ENCODE measurements at regions not wholly inside any gene's neighbourhood (a gene's known extent, or its start where the extent isn't known, plus 50 kb on each side); places are given as distances from the start of the nearest gene placed in this dataset.
A peak's percentile ranks its signal among the peaks of the same experiment; 100 is the strongest.

DNA sequence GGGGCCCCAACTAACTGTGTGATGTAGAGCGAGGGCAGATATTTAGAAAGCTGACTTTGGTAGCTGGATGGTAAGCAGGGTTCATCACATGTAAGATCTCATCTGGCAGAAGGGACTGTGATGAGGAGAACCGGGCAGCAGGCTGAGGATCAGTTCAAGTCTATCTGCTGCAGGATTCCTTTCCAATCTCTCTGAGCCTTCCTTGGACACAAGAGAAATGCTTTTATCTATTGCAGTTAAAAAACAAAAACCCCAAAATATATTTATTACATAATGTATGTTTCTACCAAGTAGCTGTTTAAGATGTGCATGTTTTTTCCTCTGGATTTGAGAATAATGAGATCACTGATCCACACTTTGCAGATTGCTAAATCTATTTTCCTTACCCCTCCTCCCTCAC lies 411.5 kb downstream of the RAP2B start:
- no peak for DNase-seq (ENCODE audit: low spot score)
- in situ Hi-C loops (cut with HindIII; ENCODE audit: low sequenced_read_pairs), result no loop called here

DNA sequence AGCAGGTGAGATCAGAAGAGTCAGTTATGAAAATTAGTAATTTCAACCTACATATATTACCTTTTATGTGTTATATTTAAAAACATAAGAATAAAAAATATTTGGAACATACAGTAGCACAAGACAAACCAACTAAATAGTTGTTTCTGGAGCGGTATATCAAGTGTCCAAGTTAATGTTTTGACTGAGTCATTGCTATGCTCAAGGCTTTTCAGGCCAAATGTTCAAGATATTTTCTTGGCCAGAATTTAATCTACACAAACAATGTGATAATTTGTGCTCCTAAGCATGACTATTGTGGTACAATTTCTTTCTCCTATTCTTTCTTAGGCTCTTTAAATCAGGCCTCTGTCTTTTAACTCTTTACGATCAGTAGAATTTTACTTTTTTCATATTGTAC lies 412.4 kb downstream of the RAP2B start:
- DNase-seq (ENCODE audit: low spot score), result no peak

DNA sequence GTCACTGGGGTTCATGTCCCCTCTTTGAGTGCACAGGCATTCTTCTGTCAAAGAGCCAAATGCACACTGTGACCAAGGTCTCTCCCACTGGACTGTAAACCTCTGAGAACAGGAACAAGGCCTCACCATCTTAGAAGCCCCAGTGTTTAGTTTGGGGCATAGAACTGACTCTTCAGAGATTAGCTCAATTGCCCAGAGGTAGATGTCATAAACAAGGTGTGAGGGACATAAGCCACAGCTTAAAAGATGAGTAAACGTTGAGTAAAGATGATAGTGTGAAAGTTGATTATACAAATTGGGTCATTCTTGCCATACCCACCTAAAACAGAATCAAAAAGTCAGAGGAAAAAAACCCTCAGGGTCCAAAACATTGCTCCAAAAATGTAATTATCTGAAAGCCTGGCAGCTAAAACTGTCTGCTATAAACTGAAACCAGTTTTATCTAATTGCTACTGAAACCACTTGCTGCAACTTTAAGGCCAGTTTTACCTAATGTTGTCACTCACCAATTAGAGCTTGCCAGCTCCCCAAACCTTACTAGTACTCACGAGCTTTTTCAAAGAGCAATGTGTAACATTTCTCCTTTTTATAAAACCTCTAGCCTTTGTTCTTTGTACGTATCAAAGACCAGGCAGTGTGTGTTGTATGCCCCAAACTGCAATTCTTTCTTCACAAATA lies 415.2 kb downstream of the RAP2B start:
- no peak for DNase-seq (ENCODE audit: low spot score)
- in situ Hi-C loops (cut with HindIII; ENCODE audit: low sequenced_read_pairs), result no loop called here

More for the DNA sequence above, 412.4 kb downstream of the RAP2B start:
- in situ Hi-C loops (cut with HindIII; ENCODE audit: low sequenced_read_pairs), result no loop called here

- in situ Hi-C loops (cut with HindIII; ENCODE audit: low sequenced_read_pairs), result no loop called here
These were observed 416.0 kb downstream of the RAP2B start for GRCh38 chr3:153578046-153578445.

DNA sequence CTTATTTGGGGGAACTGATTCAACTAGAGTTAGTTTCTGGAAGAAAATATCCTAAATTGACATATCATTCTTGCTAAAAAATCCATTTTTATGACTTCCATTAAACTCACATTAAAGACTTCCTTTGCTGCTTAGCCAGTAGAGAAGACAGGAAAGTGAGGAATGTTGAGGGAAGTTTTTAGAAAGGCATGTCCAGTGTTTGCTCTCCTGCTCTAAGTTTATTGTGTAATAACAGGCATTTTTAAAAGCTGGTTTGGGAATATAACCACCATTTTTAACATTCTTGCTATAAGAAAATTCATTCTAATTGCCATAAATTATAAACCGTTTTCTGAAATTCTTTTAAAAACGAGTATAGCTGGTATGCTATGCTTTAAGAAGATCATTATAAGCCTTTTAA lies 428.0 kb downstream of the RAP2B start:
- DNase-seq (ENCODE audit: low spot score), result no peak

More at GRCh38 chr3:153578046-153578445, 416.0 kb downstream of the RAP2B start:
- no peak for DNase-seq (ENCODE audit: low spot score)

DNA sequence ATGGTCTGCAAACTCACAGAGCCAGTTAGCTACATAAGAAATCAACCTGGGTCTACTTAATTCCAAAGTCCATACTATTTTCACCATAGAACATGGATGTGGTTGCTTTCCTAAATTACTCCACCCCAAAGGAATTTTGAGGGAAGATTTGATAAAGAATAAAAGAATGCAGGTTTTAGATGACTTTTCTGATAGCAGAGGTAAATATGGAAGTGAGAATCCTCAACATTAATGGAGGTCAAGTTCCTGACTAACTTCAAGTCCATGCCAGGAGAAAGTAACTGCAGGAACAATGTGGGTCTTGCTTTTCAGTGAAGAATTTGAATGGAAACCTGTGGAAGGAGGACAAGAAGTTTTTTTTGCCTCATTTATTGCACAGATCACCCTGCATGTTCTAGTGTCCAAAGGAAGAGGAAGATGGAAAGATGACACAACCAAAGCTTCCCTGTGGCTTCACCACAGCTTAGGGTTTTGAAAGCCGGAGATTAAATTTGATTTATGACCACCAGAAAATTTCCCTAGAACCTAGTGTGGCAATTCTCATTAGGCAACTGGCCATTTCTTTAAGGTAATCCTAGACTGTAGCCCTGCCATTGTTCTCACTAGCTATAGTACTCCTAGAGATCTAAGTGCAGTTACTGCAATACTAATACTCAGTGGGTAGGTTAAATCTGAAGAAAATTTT lies 429.7 kb downstream of the RAP2B start:
- in situ Hi-C loops (cut with HindIII; ENCODE audit: low sequenced_read_pairs), result no loop called here
- DNase-seq (ENCODE audit: low spot score), result no peak

More for the DNA sequence above, 428.0 kb downstream of the RAP2B start:
- in situ Hi-C loops (cut with HindIII; ENCODE audit: low sequenced_read_pairs), result no loop called here

DNA sequence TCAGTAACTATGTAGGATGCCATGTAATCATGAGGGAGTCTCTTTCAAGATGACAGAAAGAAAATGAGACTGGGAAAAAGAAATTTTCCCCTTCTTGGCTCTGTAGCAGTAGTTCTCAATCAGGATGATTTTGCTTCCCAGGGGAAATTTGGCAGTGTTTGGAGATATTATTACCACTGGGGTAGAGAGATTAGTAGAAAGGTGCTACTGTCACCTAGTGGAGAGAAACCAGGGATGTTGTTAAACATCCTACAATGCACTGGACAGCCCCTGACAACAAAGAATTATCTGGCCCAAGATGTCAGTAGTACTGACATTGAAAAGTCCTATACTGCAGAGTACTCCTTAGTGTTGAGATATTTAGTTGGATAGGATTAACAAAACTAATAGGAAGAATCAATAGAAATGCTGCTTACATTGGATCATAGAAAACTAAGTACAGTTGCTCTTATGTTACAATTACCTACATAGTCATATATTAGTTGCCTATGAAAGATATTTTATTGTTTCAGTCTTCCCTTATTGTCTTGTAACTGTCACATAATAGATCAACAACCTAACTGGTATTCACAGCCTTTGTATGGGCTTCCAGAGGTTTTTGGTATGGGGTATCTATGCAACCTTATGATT lies 433.3 kb downstream of the RAP2B start:
- peak; percentile 5 for DNase-seq (ENCODE audit: low spot score)
- in situ Hi-C loops (cut with HindIII; ENCODE audit: low sequenced_read_pairs), result no loop called here

DNA sequence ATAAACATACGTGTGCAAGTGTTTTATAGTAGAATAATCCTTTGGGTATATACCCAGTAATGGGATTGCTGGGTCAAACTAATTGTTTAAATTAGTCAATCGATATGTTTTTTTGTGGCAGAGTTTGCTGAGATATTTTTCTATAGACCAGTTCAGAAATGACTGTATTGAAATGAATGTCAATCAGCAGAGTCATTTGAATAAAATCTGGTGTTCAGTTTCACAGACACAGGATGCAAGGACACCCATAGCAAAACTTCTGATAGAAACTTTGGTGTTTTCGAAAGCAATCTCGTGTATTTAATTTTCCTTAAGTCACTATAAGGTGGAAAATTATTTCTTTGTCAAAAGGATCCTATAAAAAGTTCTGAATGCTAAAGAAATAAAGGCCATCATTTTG lies 434.4 kb downstream of the RAP2B start:
- DNase-seq (ENCODE audit: low spot score), result no peak
- in situ Hi-C loops (cut with HindIII; ENCODE audit: low sequenced_read_pairs), result no loop called here

- DNase-seq (ENCODE audit: low spot score), result no peak
- in situ Hi-C loops (cut with HindIII; ENCODE audit: low sequenced_read_pairs), result no loop called here
These were observed 437.7 kb downstream of the RAP2B start for GRCh38 chr3:153599685-153600084.

GRCh38 chr3:153600896-153601295 lies 438.9 kb downstream of the RAP2B start:
- in situ Hi-C loops (cut with HindIII; ENCODE audit: low sequenced_read_pairs), result no loop called here
- DNase-seq (ENCODE audit: low spot score), result no peak

- in situ Hi-C loops (cut with HindIII; ENCODE audit: low sequenced_read_pairs), result no loop called here
These were observed 439.4 kb downstream of the RAP2B start for GRCh38 chr3:153601374-153601853.

GRCh38 chr3:153602801-153603200 lies 440.8 kb downstream of the RAP2B start:
- no peak for DNase-seq (ENCODE audit: low spot score)
- in situ Hi-C loops (cut with HindIII; ENCODE audit: low sequenced_read_pairs), result no loop called here

More at GRCh38 chr3:153601374-153601853, 439.4 kb downstream of the RAP2B start:
- no peak for DNase-seq (ENCODE audit: low spot score)

DNA sequence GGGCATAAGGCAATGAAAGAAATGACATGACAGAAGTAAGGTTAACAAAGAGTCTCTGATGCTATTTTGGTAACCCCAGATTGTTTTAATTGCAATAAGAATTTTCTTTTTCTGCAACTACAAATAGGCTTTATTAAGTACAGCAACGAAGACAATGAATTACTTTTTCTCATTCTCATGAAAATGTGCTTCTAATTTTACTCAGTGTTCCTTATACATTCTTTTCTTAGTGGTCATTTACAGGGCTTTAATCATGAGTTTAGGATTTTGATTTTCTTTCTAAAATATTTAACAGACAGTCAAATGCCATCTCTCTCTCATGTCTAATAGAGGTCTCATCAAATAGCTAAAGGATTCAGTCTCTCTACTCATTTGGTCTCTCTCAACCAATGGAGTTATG lies 452.1 kb downstream of the RAP2B start:
- in situ Hi-C loops (cut with HindIII; ENCODE audit: low sequenced_read_pairs), result no loop called here
- no peak for DNase-seq (ENCODE audit: low spot score)

- in situ Hi-C loops (cut with HindIII; ENCODE audit: low sequenced_read_pairs), result no loop called here
- DNase-seq (ENCODE audit: low spot score), result no peak
These were observed 452.5 kb downstream of the RAP2B start for GRCh38 chr3:153614563-153614962.

DNA sequence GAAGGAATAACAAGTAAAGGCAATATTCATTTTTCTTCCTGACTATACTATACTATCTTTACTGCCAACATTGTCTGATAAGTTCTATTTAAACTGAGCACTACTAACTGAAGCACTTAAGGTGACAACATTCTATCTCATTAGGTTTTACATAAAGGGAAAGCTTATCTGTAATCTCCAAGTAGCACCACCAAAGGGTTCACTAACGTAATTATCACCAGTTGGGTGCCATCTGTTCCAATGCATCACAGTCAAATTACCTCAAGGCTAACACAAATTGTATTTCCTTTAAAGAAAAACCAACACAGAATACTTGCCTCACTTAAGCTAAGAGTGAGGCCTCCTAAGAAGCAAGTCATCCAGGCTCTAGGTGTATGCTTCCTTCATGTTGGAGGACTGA lies 453.8 kb downstream of the RAP2B start:
- in situ Hi-C loops (cut with HindIII; ENCODE audit: low sequenced_read_pairs), result no loop called here
- no peak for DNase-seq (ENCODE audit: low spot score)

DNA sequence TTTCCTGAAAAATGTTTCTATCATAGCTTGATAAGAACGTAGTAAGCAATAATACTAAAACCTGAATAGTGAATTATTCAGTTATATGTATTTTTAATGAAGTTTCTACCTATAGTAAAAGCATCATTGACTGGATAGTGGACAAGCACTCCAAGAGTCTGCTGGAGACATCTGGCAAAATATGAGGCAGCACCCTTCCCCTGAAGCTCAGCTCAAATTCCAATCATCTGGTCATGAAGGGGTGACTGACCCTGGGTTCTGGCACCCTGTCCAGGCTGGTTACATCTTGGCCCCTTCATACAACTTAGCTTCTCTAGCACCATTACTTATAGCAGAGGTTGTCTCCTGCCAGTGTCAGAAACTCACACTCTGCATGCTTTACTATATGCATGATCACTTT lies 455.4 kb downstream of the RAP2B start:
- no peak for DNase-seq (ENCODE audit: low spot score)
- in situ Hi-C loops (cut with HindIII; ENCODE audit: low sequenced_read_pairs), result no loop called here

- in situ Hi-C loops (cut with HindIII; ENCODE audit: low sequenced_read_pairs), result no loop called here
- DNase-seq (ENCODE audit: low spot score), result no peak
These were observed 456.1 kb downstream of the RAP2B start for GRCh38 chr3:153618176-153618575.

DNA sequence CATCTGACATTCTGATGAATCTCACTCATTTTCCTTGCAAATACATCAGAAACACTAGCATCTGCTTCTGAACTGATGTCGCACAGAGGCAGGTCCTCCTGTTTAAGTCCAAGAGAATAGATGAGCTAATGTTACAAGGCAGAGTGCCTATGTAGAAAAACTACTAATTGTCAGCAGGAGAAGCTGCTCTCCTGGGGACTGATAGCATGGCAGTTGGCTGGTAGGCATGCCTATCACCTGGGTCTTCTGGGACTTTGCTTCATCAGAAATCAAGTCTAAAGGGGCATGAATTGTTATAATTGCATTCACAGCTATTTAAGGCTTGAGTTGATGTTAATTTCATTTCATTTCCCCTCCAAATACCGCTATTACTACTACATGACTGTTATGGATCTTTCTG lies 457.2 kb downstream of the RAP2B start:
- in situ Hi-C loops (cut with HindIII; ENCODE audit: low sequenced_read_pairs), result no loop called here
- DNase-seq (ENCODE audit: low spot score), result no peak

- DNase-seq (ENCODE audit: low spot score), result no peak
- in situ Hi-C loops (cut with HindIII; ENCODE audit: low sequenced_read_pairs), result no loop called here
These were observed 459.9 kb downstream of the RAP2B start for GRCh38 chr3:153621953-153622352.

DNA sequence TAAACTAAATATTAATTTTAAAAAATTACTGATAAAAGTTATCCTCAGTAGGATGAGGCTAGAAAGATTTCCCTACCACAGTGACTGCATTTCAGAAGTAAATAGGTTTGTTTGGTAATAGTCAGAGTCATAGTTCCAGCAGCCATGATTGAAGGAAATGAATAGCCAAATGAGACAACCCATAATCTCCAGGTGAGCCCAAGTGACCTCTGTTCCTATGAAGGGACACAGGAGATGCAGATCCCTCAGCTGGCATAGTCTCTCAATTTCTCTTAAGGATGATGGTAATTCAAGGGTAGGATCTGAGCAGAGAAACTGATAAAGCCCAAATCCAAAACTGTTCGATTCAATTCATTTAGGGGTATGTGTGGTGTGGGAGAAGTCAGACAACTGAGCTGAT lies 461.8 kb downstream of the RAP2B start:
- no peak for DNase-seq (ENCODE audit: low spot score)
- in situ Hi-C loops (cut with HindIII; ENCODE audit: low sequenced_read_pairs), result no loop called here

Data from G401 (cell line).